Transverse colon (tissue), 4 donors: ENCODE measurements at regions not wholly inside any gene's neighbourhood (a gene's known extent, or its start where the extent isn't known, plus 50 kb on each side); places are given as distances from the start of the nearest gene placed in this dataset.

Source experiments
- DNase-seq: peaks from one replicate; pipeline ENCODE4 v3.0.0-alpha.2; 2019
- H3K27ac ChIP-seq, 4 donors: fragments of 200-600 bp; sonication (generic); 2 replicates each; pipeline ENCODE4 v1.5.1; 2016 to 2018; ENCODE audit warnings: inconsistent platforms in 4 of 4
- H3K27me3 ChIP-seq: fragments of 200-600 bp; sonication (generic); 2 replicates; pipeline ENCODE4 v1.5.1; 2017; ENCODE audit warnings: inconsistent platforms
- H3K36me3 ChIP-seq, 4 donors: fragments of 200-600 bp; sonication (generic); 2 replicates each; pipeline ENCODE4 v1.5.1; 2017 to 2019; ENCODE audit warnings: inconsistent platforms in 4 of 4
- H3K4me1 ChIP-seq, 4 donors: fragments of 200-600 bp; sonication (generic); 2 replicates each; pipeline ENCODE4 v1.5.1; 2017 to 2020; ENCODE audit warnings: inconsistent platforms in 4 of 4
- H3K4me3 ChIP-seq, 4 donors: fragments of 200-600 bp; sonication (generic); 1 replicate in 1 of 4; 2 replicates in 3 of 4; pipeline versions ENCODE4 v1.5.1 to v1.6.1; 2017 to 2019; ENCODE audit warnings: inconsistent platforms in 4 of 4
- H3K9me3 ChIP-seq, 2 donors: fragments of 200-600 bp; sonication (generic); 2 replicates each; pipeline ENCODE4 v1.5.1; 2017 to 2019; ENCODE audit warnings: inconsistent platforms in 2 of 2
- CTCF ChIP-seq, 5 experiments: fragments of 200-600 bp in 3 of 5; fragments of 450-650 bp in 2 of 5; sonication (generic) in 3 of 5; IDR thresholded peaks; 1 replicate in 2 of 5; 2 replicates in 3 of 5; pipeline ENCODE4 v1.5.1; 2016 to 2017; ENCODE audit warnings: antibody characterized with exemption in 5 of 5, inconsistent platforms in 3 of 5, mild to moderate bottlenecking in 2 of 5, moderate library complexity in 1 of 5
- EP300 ChIP-seq: sonication (generic); formaldehyde crosslinking; IDR thresholded peaks from one replicate; pipeline ENCODE4 v1.6.1; 2017; ENCODE audit warnings: antibody characterized with exemption, low read depth
- POLR2A ChIP-seq: fragments of 450-650 bp; IDR thresholded peaks from one replicate; pipeline ENCODE4 v1.6.1; 2016; ENCODE audit warnings: antibody characterized with exemption, mild to moderate bottlenecking, moderate library complexity
- POLR2AphosphoS5 ChIP-seq, 3 donors: sonication (generic); formaldehyde crosslinking; IDR thresholded peaks; one replicate each; pipeline ENCODE4 v1.6.1; 2016; ENCODE audit warnings: antibody characterized with exemption in 3 of 3
- WGBS, 2 donors: methylation state at CpG; one replicate each; pipeline ENCODE4 v1.1.5; 2018; ENCODE audit warnings: low coverage in 1 of 2; 5-methylcytosine and 5-hydroxymethylcytosine counted together
- in situ Hi-C, 4 donors: fragments of 200-750 bp; cut with MboI; loops; one replicate each; pipeline versions ENCODE4 v1.15.0 to v1.15.1; 2017; ENCODE audit warnings: low sequenced_read_pairs in 3 of 4, low pct_ligation_motif_present in 1 of 4, low pct_unique_long_range_greater_than_20kb in 1 of 4
- intact Hi-C: fragments of 100-400 bp; cut with DNase I; formaldehyde crosslinking; loops from one replicate; pipeline ENCODE4 v1.15.1; 2023; ENCODE audit warnings: low total_unique reads

- no peak overlapping the region for H3K4me3 ChIP-seq
- H3K9me3 ChIP-seq = no peaks in the 10 kb centered on the region
- TF ChIP-seq POLR2A (no peak), CTCF (IDR thresholded peaks at IDR 0.05) (no peak), POLR2AphosphoS5 (IDR thresholded peaks at IDR 0.05) (no peak), EP300 (no peak)
- H3K4me1 ChIP-seq = peaks cover 0 to 25% (median 8%) of the 10 kb centered on the region in 4 donors
- in situ Hi-C loops = no loop called here
- no peak for DNase-seq
- intact Hi-C loops = no loop called here
- no peak overlapping the region for H3K27ac ChIP-seq
- no peaks in the 10 kb centered on the region for H3K27me3 ChIP-seq
- H3K36me3 ChIP-seq = no peaks in the 10 kb centered on the region
- 86% methylated on average over 6 of the region's 6 CpGs; no CpG with 5 or more reads in 1 of the 2 donors for WGBS, 2 donors
These were observed 73.7 kb upstream of the LAPTM4A start for GRCh38 chr2:20125164-20125563.

- no peak for DNase-seq
- Histone ChIP-seq H3K36me3 (no peaks in the 10 kb centered on the region), H3K27me3 (no peaks in the 10 kb centered on the region), H3K27ac (no peak overlapping the region), H3K4me3 (no peak overlapping the region), H3K4me1 (peaks cover 0 to 18% (median 5%) of the 10 kb centered on the region in 4 donors), H3K9me3 (no peaks in the 10 kb centered on the region)
- WGBS, 2 donors = 86% methylated on average over 4 of the region's 4 CpGs; no CpG with 5 or more reads in 1 of the 2 donors
- in situ Hi-C loops (no loop called here), intact Hi-C loops (no loop called here)
- TF ChIP-seq CTCF (IDR thresholded peaks at IDR 0.05) (no peak), POLR2AphosphoS5 (IDR thresholded peaks at IDR 0.05) (no peak), EP300 (no peak), POLR2A (no peak)
These were observed 72.6 kb upstream of the LAPTM4A start for GRCh38 chr2:20123871-20124594.

GRCh38 chr2:20122864-20123263 lies 71.4 kb upstream of the LAPTM4A start:
- H3K9me3 ChIP-seq = no peaks in the 10 kb centered on the region
- no peak for TF ChIP-seq POLR2AphosphoS5 (IDR thresholded peaks at IDR 0.05)
- no peak for TF ChIP-seq EP300
- no peak for TF ChIP-seq POLR2A
- TF ChIP-seq CTCF (IDR thresholded peaks at IDR 0.05) = no peak
- DNase-seq = no peak
- in situ Hi-C loops (no loop called here), intact Hi-C loops (no loop called here)
- H3K36me3 ChIP-seq = no peaks in the 10 kb centered on the region
- no peak overlapping the region for H3K4me3 ChIP-seq
- H3K27ac ChIP-seq = no peak overlapping the region
- 98% methylated on average over 5 of the region's 5 CpGs; no CpG with 5 or more reads in 1 of the 2 donors for WGBS, 2 donors
- peaks cover 0 to 10% (median 0%) of the 10 kb centered on the region in 4 donors for H3K4me1 ChIP-seq
- no peaks in the 10 kb centered on the region for H3K27me3 ChIP-seq

GRCh38 chr2:20120569-20121416 lies 69.4 kb upstream of the LAPTM4A start:
- Histone ChIP-seq H3K27ac (no peak overlapping the region), H3K9me3 (no peaks in the 10 kb centered on the region), H3K4me3 (no peak overlapping the region), H3K36me3 (no peaks in the 10 kb centered on the region), H3K27me3 (no peaks in the 10 kb centered on the region), H3K4me1 (peaks cover 0 to 15% (median 3%) of the 10 kb centered on the region in 4 donors)
- DNase-seq = no peak
- WGBS, 2 donors = 88 to 90% methylated on average over 3 to 10 of the region's 10 CpGs
- TF ChIP-seq CTCF (IDR thresholded peaks at IDR 0.05) (no peak), EP300 (no peak), POLR2A (no peak), POLR2AphosphoS5 (IDR thresholded peaks at IDR 0.05) (no peak)
- in situ Hi-C loops (no loop called here), intact Hi-C loops (no loop called here)
